ENCODE measurements at regions not wholly inside any gene's neighbourhood (a gene's known extent, or its start where the extent isn't known, plus 50 kb on each side); places are given as distances from the start of the nearest gene placed in this dataset.

GRCh38 chr5:2204366-2205184, 321.9 kb upstream of the IRX4 start:
- TF ChIP-seq, protein P1, sequence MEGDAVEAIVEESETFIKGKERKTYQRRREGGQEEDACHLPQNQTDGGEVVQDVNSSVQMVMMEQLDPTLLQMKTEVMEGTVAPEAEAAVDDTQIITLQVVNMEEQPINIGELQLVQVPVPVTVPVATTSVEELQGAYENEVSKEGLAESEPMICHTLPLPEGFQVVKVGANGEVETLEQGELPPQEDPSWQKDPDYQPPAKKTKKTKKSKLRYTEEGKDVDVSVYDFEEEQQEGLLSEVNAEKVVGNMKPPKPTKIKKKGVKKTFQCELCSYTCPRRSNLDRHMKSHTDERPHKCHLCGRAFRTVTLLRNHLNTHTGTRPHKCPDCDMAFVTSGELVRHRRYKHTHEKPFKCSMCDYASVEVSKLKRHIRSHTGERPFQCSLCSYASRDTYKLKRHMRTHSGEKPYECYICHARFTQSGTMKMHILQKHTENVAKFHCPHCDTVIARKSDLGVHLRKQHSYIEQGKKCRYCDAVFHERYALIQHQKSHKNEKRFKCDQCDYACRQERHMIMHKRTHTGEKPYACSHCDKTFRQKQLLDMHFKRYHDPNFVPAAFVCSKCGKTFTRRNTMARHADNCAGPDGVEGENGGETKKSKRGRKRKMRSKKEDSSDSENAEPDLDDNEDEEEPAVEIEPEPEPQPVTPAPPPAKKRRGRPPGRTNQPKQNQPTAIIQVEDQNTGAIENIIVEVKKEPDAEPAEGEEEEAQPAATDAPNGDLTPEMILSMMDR (IDR thresholded peaks at IDR 0.05) = no peak
- no peak for TF ChIP-seq POLR2A (IDR thresholded peaks at IDR 0.05)
